HG03442 (cell line): ENCODE measurements at regions not wholly inside any gene's neighbourhood (a gene's known extent, or its start where the extent isn't known, plus 50 kb on each side); places are given as distances from the start of the nearest gene placed in this dataset.

Experiments
- ATAC-seq: cut with Tn5 transposase; IDR thresholded peaks from one replicate; pipeline ENCODE4 v1.9.1; 2021; ENCODE audit warnings: mild to moderate bottlenecking, moderate library complexity; ENCODE audit not compliant: unreplicated experiment

DNA sequence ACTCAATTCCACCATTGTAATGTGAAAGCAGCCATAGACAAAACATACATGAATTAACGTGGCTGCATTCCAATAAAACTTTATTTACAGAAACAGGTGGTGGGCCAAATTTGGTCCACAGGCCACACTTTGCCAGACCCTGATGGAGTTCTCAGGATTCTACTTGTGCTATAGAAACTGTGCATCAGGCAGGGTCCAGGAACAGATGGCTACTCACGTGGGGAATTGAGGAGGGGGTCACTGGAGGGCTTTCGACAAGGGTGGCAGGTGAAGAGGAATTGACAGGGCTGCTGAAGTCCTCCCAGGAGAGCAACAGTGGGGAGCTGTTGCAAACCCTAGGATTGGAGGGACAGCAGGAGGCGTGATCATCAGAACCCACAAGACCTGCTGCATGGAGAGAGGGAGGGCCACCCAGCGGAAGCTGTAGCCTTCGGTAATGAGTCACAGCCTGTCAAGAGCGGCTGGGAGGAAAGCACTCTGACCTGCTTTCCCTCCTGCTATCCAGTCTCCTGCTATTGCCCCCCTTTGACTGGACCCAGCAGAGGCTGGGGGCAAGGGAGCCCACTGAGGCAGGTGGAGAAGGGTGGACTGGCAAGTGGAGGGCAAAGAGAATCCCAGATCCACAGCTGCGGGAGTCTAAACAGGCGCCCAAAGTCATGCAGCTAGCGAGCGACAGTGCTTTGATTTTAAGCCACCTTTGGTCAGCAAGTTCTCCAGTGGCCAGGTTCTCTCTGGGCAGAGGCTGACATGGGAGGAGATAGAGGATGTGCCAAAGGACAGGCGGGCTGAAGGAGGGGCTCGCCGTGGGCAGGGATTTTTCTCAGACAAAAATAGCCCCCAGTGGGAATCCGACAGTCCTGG is 138.3 kb upstream of the SMIM23 start:
- no peak for ATAC-seq

DNA sequence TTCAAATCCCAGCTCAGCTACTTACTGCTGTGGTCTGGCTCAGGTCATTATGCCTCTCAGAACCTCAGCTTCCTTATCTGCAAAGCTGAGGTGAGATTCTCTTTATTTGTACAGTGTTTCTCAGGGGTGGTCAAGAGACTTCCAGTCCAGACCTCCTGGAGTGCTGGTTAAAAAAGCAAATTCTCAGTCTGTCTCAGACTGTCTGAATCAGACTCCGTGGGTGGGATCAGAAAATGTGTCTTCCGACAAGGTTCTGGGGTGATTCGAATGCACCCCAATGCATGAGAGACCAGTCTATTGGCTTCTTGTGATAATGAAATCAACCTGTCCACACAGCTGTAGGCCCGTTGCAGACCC is 137.7 kb upstream of the SMIM23 start:
- no peak for ATAC-seq

GRCh38 chr5:171648279-171649074 is 137.1 kb upstream of the SMIM23 start:
- no peak for ATAC-seq

DNA sequence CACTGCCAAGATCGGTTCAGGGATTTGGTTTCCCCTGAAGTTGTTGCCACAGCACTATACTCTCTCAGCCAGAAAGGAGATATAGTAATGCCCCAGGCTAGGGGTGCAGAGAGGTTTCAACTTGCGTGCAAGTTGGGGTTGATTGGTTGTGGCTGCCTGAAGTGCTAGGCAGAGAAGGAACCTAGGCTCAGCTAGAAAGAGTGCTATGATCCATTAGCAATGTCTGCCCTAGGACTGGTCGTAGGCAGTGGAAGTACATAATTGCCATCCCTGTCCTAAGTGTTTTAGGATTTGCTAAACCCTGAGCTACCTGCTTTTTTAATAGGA is 136.6 kb upstream of the SMIM23 start:
- ATAC-seq: no peak

- ATAC-seq: no peak
These were observed 135.0 kb upstream of the SMIM23 start for GRCh38 chr5:171650597-171650996.

GRCh38 chr5:171651102-171651501 is 134.5 kb upstream of the SMIM23 start:
- no peak for ATAC-seq

GRCh38 chr5:171654881-171655280 is 130.7 kb upstream of the SMIM23 start:
- ATAC-seq: no peak

DNA sequence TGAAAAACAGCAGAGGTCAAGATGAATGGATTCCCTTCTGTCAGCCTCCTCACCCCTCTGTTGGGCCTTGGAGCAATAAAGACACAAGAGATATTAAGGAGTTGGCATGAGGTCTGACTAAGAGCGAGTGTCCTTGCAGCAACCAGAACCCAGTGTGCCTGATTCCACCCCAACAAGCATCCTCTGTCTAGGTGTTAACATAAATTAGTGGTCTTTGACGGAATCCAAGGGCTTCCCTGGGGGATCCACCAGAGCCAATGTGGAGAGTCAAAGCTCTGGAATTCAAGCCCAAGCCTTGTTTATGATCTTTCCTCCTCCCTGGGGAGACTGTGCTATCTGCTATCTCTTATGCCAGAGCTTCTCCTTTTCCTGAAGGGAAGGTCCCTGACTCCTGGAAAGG is 128.1 kb upstream of the SMIM23 start:
- no peak for ATAC-seq

DNA sequence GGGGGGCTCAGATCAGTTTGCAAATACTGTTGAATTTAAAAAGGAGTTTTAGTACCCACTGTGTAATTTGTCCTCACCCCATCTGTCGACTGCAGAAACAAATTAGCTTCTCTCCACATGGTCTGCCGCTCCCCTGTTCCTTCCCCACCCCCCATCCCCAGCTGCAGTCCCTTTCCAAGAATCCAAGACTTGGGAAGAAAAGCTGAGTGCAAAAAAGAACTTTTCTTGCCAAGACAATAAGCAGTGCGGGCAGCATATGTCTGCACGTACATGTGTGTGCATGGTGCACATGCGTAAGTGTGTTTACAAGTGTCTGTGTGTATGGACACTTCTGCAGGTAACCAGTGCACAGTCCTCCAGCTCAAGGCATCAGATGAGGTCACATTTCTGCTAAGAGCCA is 125.7 kb upstream of the SMIM23 start:
- ATAC-seq: no peak

GRCh38 chr5:171660434-171660833 is 125.2 kb upstream of the SMIM23 start:
- no peak for ATAC-seq

DNA sequence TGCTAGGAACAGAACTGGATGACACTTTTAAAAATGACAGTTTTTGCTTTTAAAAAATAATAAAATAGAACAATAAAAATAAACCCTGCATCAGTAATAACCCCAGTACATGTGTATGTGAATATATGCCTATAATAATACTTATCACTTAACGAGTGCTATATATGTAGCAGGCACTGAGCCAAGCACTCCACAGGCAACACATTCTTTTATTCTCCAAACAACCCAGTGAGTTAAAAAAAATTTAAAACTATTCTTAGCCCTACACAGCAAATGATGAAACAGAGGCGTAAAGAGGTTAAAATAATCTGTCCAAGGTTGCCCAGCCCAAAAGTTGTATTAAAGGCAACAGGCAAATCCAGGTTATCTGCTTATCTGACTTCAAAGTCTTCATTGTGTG is 124.5 kb upstream of the SMIM23 start:
- no peak for ATAC-seq

DNA sequence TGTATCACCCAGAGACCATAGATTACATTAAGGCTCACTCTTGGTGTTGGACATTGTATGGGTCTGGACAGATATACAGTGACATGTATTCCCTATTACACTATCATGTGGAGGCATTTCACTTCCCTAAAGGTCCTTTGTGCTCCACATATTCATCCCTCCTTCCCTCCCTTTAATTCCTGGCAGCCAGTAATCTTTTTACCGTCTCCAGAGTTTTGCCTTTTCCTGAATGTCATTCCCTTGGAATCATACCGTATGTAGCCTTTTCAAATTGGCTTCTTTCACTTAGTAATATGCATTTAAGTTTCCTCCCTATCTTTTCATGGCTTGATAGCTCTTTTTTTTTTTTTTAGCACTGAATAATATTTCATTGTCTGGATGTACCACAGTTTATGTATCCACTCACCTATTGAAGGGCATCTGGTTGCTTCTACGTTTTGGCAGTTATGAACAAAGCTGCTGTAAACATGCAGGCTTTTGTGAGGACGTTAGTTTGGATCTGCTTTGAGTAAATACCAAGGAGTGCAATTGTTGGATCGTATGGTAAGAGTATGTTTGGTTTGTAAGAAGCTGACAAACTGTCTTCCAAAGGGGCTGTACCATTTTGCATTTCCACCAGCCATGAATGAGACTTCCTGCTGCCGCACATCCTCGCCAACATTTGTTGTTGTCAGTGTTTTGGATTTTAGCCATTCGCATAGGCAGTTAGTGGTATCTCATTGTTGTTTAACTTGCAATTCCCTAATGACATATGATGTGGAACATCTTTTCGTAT is 122.1 kb upstream of the SMIM23 start:
- no peak for ATAC-seq

- ATAC-seq: no peak
These were observed 121.1 kb upstream of the SMIM23 start for GRCh38 chr5:171664489-171664888.

- no peak for ATAC-seq
These were observed 118.8 kb upstream of the SMIM23 start for GRCh38 chr5:171666815-171667214.

- no peak for ATAC-seq
These were observed 118.1 kb upstream of the SMIM23 start for GRCh38 chr5:171667341-171668096.

GRCh38 chr5:171668097-171668412 is 117.6 kb upstream of the SMIM23 start:
- no peak for ATAC-seq

DNA sequence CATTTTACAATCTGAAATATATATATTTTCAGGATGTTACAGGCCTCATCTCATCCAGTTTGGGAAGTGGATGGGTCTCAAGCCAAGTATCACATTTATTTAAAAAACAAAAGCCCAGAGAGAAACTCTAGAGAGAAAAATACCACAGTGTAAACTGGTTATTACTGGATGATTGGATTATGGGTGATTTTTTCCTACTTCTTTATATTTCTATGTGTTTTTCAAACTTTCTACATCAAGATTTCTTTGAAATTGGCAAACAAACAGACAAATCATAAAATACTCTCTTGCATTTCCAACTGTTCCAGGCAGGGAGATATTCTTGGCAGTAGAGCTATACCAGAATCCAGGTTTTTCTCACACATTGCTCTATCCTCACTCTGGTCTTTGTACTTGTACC is 116.0 kb upstream of the SMIM23 start:
- no peak for ATAC-seq

- ATAC-seq: no peak
These were observed 113.1 kb upstream of the SMIM23 start for GRCh38 chr5:171672556-171672955.

- ATAC-seq: no peak
These were observed 112.3 kb upstream of the SMIM23 start for GRCh38 chr5:171673328-171673727.

- no peak for ATAC-seq
These were observed 111.8 kb upstream of the SMIM23 start for GRCh38 chr5:171673840-171674239.

DNA sequence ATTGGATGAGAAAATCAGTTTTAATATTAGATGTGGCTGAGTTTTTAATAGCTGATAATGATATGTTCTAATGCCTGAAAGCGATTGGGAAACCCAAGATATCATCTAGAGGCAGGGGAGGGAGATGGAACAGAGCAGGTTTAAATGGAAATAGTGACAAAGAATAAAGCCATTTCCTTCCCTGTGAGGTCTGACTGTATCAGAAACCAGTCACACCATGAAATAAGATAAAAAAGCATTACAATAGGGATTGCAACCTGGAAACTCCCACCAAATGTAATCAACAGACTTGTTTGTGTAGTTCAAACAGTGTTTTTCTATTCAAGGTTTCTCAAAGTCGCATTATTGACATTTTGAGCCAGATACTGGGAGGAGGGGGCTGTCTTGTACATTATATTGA is 110.1 kb upstream of the SMIM23 start:
- ATAC-seq: no peak
